Retinal pigment epithelial cell (primary cell): ENCODE measurements at regions not wholly inside any gene's neighbourhood (a gene's known extent, or its start where the extent isn't known, plus 50 kb on each side); places are given as distances from the start of the nearest gene placed in this dataset.

Experiments used
- DNase-seq: peaks from one replicate; pipeline ENCODE4 v3.0.0-alpha.2; 2010; ENCODE audit warnings: low read depth
- H3K4me3 ChIP-seq: 2 replicates; pipeline ENCODE4 v1.5.1; 2011; ENCODE audit warnings: mild to moderate bottlenecking, low read length, control low read depth, moderate library complexity
- TF ChIP-seq, protein P1 (sequence below): conservative IDR thresholded peaks from 2 replicates; pipeline ENCODE4 v1.5.1; 2011; ENCODE audit warnings: low read depth, low read length, control low read depth, inconsistent platforms

DNA sequence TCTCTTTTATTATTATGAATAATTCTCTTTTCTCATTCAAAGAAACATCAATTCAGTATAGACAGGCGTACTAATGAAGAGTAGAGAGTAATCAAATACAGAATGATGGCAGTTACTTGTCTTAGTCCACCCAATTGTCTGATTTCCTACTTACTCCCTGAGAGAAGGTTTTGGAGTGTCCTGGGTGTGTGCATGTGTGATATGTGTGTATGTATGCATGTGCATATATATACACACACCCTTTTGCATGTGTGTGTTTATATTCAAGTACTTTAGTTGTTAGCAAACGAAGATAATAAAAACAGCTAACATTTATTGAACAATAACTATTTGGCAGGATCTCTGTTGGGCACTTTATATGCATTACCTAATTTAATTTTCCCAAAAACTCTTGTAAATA, 63.2 kb upstream of the CCDC190 start:
- no peak overlapping the region for H3K4me3 ChIP-seq
- no peak for DNase-seq
- TF ChIP-seq, protein P1, sequence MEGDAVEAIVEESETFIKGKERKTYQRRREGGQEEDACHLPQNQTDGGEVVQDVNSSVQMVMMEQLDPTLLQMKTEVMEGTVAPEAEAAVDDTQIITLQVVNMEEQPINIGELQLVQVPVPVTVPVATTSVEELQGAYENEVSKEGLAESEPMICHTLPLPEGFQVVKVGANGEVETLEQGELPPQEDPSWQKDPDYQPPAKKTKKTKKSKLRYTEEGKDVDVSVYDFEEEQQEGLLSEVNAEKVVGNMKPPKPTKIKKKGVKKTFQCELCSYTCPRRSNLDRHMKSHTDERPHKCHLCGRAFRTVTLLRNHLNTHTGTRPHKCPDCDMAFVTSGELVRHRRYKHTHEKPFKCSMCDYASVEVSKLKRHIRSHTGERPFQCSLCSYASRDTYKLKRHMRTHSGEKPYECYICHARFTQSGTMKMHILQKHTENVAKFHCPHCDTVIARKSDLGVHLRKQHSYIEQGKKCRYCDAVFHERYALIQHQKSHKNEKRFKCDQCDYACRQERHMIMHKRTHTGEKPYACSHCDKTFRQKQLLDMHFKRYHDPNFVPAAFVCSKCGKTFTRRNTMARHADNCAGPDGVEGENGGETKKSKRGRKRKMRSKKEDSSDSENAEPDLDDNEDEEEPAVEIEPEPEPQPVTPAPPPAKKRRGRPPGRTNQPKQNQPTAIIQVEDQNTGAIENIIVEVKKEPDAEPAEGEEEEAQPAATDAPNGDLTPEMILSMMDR: no peak

DNA sequence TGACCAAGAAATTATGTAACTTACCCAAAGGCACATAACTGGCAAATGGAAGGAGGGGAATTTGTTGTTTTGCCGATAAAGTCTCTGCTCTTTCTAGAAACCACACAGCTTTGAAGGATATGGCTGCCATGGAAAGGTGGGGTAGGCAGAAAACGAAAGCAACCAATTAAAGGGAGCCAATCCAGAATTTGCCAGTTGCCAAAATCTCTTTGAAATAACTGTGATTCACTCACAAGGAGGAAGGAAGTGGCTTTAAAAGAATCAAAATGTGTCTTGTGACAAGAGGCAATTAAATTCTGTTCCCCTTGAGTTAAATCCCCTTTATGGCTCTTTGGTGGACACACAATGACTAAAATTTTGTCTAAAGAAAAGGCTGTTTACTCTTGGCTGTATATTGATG, 61.2 kb upstream of the CCDC190 start:
- no peak for DNase-seq
- no peak overlapping the region for H3K4me3 ChIP-seq
- TF ChIP-seq, protein P1: no peak

DNA sequence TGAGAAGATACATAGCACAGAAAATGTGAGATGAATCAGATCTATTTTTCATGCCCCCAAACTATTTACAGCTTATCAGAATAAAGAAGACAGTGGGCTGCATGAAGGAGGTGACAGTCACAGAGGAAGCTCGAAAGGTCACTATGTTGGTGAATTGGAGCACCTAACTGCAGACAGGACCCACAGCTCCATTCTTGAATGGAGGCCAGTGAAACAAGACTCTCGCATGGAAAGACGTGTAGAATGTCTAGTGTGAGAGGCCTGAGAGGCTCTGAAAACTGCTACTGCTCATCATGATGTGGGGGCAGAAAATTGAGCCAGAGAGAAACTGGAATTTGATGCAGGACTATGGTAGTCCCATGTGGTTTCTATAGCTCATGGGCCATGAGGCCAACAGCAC, 60.3 kb upstream of the CCDC190 start:
- H3K4me3 ChIP-seq: no peak overlapping the region
- TF ChIP-seq, protein P1: no peak
- no peak for DNase-seq

DNA sequence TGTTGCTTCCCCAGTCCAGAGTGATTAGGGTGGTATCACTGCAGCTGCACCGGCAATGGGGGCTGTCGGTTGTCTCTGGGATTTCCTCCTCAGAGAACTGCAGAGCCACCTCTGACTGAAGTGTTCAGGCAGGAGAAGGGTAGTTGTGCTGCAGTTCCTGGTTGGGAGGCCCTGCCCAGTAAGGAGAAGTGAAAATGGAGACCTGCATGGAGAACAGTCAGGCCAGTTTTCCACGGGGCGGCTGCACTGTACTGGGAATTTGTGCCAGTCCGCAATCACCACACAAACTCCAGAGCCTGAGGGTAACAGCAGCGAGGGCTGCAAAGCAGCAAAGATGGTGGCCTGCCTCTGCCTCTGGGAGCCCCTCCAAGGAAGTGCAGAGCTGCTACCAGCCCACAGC, 58.1 kb upstream of the CCDC190 start:
- TF ChIP-seq, protein P1: no peak
- H3K4me3 ChIP-seq: no peak overlapping the region
- no peak for DNase-seq

DNA sequence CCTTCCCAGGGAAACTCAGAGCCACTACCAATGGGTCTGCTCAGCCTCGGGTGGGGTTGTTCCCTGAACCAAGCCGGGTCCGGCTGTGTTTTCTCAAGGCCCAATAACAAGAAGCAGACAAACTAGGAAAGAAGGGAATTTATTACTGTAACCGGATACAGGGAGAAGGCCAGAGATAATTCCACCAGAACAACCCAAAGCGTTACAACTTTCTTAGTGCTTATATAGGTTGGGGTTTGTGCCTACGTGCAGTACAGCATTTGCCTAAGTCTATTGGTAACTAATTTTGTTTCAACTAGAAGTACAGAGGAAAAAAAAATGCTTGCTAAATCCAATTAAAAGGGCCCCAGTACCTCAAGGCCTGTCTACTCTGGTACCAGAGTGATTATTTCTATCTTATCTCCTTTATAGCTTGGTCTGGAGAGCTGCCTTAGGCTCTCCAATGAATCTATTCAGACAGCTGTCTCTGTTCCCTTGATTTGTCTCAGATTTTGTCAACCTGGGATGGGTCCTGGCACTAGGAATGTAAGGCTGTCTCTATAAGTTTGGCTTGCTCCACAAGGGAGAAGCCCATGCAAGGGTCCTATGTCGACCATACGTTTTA, 57.3 kb upstream of the CCDC190 start:
- DNase-seq: no peak
- TF ChIP-seq, protein P1: no peak

DNA sequence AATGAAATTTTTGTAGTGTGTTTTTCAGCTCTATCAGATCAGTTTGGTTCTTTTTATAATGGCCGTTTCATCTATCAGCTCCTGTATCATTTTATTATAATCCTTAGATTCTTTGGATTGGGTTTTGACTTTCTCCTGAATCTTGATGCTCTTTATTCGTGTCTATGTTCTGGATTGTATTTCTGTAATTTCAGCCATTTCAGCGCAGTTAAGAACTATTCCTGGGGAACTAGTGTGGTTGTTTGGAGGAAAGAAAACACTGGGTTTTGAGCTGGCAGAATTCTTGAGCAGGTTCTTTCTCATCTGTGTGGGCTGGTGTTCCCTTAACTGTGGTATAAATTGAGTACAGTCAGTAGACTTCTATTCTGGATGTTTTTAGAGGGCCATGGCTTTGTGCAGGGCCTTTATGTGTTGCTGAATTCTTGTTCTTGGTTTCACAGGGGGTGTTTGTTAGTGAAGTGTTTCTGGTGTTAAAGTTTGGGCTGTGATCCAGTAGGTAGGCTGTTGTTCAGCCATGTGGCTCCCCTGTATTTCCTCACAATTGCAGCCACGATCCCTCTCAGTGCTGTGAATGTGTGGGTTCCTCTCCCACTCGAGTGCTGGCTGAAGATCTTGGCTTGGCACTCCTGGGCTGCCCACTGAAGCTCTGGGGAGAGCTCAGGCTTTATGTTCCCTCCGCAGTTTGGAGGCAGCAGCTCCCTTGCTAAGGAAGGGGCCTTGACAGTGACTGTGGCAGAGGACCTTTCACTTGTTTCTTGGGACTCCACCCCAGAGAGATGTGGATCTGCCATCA, 56.0 kb upstream of the CCDC190 start:
- TF ChIP-seq, protein P1: no peak
- no peak overlapping the region for H3K4me3 ChIP-seq
- no peak for DNase-seq

More for the DNA sequence above, 57.3 kb upstream of the CCDC190 start:
- H3K4me3 ChIP-seq: no peak overlapping the region

DNA sequence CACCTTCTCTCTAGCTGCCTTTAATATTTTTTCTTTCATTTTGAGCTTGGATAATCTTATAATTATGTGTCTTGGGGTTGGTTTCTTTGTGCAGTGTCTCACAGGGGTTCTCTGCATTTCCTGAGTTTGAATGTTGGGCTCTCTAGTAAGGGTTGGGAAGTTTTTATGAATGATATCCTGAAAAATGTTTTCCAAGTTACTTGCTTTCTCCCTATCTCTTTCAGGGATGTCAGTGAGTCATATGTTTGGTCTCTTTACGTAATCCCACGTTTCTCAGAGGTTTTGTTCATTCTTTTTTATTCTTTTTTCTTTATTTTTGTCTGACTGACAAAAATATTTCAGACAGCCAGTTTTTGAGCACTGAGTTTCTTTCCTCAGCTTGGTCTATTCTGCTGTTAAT, 55.4 kb upstream of the CCDC190 start:
- TF ChIP-seq, protein P1: no peak
- DNase-seq: no peak
- no peak overlapping the region for H3K4me3 ChIP-seq
